DMS79 (cell line): ENCODE measurements at regions not wholly inside any gene's neighbourhood (a gene's known extent, or its start where the extent isn't known, plus 50 kb on each side); places are given as distances from the start of the nearest gene placed in this dataset.
"Not testable (repeated sequence)": the region's sequence is repeated elsewhere in the genome, so short reads cannot be mapped to it uniquely, and the experiment has no call there.

Source experiments
- DNase-seq: peaks from one replicate; lab custom pipeline; 2025; lab: John Stamatoyannopoulos, UW

DNA sequence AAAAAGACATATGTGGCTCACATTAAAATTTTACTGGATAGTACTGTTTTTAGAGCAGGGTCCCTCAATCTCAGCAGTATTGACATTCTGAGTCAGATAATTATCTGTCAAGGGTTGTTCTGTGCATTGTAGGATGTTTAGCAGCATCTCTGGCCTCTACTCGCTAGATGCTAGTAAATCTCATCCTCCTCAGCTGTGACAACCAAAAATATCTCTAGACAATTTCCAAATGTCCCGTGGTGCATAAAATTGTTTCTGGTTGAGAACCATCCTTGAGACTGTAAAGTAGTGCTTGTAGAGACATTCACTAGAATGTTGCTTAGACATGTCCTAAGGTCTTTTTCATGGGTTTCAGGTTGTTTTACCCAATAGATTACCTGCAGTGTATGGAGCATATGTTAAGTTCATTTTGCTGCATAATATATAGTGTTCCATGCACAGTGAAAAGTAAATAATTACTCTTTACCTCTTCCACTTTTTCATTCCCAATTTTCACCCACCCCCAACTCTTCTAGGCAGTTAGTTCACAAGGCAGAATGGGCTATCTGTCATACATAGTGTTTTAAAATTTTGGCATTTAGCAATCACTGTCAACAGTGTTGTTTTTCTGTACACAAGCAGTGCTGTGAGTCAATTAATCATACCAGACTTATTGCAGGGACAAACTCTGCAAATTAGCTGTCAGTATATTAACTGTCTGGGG lies 200.2 kb upstream of the SLC38A2 start:
- no peak for DNase-seq

DNA sequence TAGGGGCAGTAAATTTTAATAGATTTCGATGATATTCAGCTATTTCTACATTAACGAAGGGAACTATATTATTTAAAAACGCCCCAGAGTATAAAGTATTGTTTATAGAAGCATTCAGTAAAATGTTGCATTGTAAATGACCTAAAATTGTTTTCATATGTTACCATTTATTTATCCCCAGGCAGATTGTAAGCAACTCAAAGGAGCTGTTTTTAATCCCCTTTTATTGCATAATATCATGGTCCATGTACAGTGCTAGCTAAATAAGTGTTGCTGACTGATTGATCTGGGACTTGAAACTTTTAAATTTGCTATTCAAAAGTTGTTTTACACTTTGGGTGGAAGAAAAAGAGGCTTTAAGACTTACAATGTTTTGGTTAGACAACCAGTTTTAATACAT lies 199.0 kb upstream of the SLC38A2 start:
- no peak for DNase-seq

- DNase-seq, result no peak
Observed at GRCh38 chr12:46569826-46570439, 197.4 kb upstream of the SLC38A2 start.

GRCh38 chr12:46567667-46568066 lies 195.1 kb upstream of the SLC38A2 start:
- DNase-seq, result no peak

DNA sequence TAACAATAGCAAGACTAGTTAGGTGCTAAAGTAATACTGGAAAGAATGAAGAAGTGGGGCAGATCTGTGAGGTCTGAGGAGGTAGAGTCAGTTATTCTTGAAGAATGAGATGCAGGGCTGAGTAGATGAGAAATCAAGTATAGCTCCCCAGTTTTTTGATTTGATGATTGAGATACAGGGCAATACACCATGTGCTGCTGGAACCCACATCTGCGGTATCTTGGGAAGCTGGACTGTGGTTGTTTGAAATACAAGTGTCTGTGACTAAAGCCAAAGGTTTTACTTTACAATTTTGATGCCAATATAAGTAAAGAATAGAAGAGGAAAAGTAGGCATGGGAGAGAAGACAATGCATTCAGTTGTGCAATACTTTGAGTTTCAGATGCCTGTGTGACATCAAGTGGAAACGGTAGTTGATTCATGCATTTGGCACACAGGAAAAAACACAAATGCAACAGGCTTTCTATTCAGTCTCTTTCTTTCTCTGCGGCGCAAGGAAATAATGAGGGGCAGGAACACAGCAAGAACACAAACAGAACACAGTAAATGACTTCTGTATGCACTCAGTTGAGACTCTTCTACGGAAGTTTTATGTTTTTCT lies 190.2 kb upstream of the SLC38A2 start:
- DNase-seq, result no peak

DNA sequence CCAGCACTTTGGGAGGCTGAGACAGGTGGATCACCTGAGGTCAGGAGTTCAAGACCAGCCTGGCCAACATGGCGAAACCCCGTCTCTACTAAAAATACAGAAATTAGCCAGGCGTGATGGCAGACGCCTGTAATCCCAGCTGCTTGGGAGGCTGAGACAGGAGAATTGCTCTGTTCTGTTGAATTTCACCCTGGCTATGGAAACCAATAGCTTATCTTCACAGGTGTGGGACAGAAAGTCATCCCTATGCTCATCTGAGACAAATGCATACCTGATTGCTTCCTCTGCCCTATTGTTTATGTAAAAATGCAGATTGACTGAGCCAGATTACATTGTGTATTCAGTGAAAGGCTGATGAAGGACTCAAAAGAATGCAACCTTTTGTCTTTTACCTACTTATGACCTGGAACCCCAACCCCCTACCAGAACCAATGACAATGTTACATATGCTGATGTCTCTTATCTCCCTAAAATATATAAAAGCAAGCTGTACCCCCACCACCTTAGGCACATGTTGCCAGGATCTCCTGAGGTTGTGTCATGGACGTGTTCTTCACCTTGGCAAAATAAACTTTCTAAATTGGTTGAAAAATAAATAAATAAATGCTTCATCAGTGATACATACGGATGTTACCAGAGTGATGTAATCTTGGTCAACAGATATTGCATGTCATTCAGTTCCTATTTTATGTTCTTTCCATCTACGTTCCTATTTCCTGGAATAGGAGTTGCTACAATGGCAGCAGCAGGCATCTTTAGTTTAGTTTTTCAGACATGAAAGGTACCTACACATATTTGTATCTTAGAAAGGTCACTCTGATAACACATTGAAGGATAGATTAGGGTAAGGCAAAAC lies 189.4 kb upstream of the SLC38A2 start:
- not testable (repeated sequence) for DNase-seq

DNA sequence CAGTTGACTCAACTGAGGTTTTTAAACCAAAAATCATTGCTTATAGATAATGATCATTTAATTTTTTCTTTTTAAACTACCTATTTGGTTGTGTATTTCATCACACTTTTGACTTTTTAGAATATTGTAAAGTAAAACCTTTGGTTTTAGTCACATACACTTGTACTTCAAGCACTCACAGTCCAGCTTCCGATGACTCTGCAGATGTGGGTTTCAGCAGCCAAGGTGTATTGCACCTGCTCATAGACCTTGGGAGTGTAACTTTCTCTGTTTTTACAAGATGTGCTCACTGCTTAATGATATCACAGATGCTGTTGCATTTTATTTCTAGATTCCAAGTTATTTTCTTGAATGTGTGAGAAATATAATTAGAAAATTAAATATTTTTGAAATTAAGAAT lies 188.3 kb upstream of the SLC38A2 start:
- DNase-seq, result no peak

- no peak for DNase-seq
Observed at GRCh38 chr12:46560089-46560488, 187.5 kb upstream of the SLC38A2 start.

GRCh38 chr12:46559311-46559710 lies 186.7 kb upstream of the SLC38A2 start:
- no peak for DNase-seq

- no peak for DNase-seq
Observed at GRCh38 chr12:46558677-46559076, 186.1 kb upstream of the SLC38A2 start.

DNA sequence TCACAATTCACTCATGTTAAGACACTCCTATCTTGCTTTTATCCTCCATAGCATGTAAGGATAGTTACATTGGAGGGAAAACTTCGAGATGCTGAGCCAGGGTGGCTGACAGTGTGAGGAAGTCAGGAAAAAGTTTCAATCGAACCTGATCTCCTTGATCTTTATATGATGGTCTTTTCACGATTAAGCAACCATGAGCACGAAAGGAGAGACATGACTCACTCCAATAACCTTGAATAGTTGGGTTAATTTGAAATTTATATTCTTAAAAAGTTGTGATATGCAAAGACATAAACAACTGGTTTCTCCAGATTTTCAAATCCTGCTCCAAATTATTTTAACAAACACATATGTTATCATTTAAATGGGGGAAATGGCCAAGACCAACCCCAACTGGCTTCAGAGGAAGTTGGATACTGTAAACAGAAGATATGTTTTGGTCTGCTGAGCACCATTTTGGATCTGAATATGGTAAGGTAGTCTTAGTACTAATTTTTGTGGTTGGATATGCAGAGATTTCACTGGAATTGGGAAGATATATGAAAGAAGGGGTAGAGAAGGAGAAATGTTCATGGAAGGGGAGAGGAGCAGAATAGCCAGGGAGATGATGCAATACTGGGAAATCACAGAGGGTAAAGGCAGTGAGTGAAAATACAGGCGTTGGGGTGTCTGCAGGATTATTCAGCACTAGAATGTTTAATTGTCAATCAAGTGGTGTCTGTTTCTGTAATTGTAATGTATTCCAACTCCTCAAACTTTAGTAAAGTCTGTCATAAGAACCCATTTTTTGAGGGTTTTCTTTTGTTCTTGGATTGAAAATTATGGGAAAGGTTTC lies 185.2 kb upstream of the SLC38A2 start:
- no peak for DNase-seq

DNA sequence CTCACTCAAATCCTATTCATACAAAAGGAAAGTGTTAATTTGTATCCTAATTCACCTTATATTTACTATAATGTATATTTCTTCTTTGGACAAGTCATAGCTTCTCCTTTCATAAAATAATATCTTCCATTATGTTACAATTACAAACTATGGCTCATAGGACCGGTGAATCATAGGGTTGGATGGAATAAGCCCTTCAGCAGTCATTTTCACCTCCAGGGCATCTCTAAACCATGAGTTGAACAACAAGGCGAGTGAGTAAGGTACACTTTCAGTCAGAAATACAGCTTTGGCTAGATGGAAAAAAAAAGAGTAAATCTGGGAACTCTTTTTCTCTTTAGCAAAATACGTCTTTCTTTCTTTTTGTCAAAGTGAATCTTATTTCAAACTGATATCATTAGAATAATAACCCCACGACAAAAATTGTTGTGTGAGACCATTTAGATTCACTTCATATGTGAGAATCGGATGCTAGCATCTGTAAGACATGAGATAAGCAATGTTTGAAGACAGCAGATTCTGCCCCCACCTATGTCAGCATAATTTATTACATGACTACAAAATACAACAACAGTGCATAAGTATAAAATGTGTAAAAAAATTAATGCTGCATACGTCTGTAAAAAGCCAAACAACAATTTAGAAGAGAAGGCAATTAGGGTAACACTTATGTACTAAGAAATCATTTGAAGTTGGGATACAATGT lies 184.4 kb upstream of the SLC38A2 start:
- no peak for DNase-seq

DNA sequence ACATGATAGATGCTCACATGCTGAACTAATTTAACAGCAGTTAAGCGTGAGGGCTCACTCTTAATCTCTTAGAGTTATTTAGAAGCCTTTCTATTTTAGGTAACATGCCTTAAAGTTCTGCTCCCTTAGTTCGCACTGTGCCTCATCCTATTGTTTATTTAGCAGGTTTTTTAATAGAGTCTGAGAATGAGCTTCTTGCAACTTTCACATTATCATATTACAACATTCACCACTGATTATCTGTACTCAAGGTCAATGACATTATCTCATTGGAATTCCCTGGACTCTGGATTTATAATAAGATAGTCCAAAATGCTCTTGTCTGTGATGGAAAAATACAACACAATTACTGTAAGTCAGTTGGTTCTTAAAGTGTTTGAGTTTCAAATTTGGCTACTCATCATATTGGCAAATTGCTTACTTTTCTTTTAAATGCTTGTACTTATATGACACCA lies 183.6 kb upstream of the SLC38A2 start:
- no peak for DNase-seq

DNA sequence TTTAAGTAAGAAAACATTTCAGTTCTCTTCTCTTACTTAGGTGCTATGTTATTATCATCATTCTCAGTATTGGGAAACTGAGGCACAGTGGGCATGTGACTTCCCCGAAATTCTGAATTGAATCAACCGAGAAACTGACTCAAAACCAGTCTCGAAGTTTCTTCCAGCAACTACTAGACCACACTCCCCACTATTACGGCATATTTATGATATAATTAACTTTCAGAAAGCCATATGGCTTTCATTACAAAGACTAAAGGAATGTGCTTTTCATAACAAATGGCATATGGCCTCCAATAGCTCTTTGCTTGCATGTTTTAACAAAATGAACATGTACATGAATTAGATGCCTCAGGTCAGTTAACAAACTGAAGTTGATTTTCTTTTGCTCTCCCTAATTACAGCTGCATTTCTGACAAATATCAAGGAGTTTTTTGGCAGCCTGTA lies 182.9 kb upstream of the SLC38A2 start:
- DNase-seq, result no peak

- no peak for DNase-seq
Observed at GRCh38 chr12:46554460-46554859, 181.9 kb upstream of the SLC38A2 start.

GRCh38 chr12:46553911-46554310 lies 181.3 kb upstream of the SLC38A2 start:
- DNase-seq, result no peak

GRCh38 chr12:46553266-46553665 lies 180.7 kb upstream of the SLC38A2 start:
- no peak for DNase-seq

DNA sequence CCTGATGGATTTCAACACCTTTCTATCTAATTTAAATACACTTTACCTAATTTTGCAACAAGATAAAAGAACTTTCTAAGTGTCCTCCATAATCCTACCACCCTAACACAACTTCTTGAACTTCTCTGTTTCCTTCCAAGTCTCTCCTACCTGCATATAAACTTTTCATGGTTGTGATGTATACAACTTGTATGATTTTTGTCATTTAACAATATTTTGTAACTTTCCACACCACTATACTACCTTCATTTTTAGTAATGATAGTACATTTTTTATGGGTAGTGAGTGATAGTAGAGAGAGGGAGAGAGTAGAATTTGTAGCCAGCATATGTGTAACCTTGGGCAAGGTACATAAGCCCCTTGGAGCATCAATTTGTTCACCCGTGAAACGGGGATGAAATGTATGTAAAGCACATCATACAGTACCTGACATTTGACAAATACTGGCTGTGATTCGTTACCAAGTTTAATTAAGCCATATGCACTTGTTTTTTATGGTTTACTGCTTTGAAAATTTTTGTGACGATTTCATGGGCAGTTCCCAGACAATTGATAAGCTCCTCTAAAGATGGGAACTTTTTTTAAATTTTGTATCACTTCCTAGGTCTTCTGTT lies 177.8 kb upstream of the SLC38A2 start:
- DNase-seq, result no peak

DNA sequence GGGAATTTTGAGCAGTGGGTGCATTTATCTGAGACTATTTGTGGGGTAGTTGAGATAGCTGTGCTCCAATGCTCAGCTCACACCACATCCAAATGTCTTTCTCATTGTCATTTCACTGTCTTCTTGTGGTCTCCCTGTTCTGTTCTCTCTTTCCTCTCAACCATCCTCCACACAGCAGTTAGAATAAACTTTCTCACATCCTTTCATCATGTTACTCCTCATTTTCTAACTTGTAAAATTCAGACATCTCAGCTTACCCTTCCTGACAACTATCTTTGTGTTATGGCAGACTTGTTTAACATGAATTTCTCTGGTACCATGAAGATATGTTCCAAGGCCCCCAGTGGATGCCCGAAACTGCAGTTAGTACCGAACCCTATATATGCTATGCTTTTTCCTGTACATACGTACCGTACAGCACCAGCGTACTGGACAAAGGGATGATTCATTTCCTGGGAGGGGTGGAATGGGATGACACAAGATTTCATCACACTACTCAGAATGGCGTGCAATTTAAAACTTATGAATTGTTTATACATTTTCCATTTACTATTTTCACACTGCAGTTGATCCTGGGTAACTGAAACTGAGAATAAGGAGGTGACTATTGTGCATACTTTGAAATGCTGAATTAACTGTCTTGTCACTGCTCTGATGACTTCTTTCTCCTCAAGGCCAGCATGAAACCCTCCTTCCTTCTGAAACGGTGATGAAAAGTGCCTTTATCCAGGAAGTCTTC lies 177.1 kb upstream of the SLC38A2 start:
- DNase-seq, result no peak

GRCh38 chr12:46548605-46549071 lies 176.1 kb upstream of the SLC38A2 start:
- no peak for DNase-seq
